ENCODE measurements at regions not wholly inside any gene's neighbourhood (a gene's known extent, or its start where the extent isn't known, plus 50 kb on each side); places are given as distances from the start of the nearest gene placed in this dataset.

DNA sequence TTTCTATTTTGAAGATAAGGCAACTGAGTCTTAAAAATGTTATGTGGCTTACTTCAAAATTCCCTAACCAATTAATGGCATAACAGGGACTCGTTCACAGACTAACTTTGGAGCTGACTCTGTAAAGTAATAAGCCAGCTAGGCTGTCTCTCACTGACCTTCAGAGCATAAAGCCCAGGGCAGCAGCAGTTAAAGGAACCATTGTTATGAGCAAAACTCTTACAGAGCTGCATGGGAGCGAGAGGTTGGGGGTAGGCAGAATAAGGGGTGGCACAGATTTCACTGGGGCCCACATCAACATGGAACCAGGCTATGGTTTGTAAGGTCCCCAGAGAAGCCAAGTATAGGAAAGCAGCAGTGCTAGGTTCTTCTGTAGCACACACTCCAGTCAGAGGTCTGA is 637.8 kb downstream of the RFPL4B start:
- no peak for TF ChIP-seq CTCF (IDR thresholded peaks at IDR 0.05; ENCODE audit: insufficient read depth, low read depth, low read length, missing control alignments)
- DNase-seq (ENCODE audit: low read depth): no peak
- no peak overlapping the region for H3K4me3 ChIP-seq (ENCODE audit: low read depth, low read length)

GRCh38 chr6:112986321-112986720 is 639.2 kb downstream of the RFPL4B start:
- H3K4me3 ChIP-seq (ENCODE audit: low read depth, low read length): no peak overlapping the region
- DNase-seq (ENCODE audit: low read depth): no peak
- TF ChIP-seq CTCF (IDR thresholded peaks at IDR 0.05; ENCODE audit: insufficient read depth, low read depth, low read length, missing control alignments): no peak

- no peak for DNase-seq (ENCODE audit: low read depth)
- TF ChIP-seq CTCF (IDR thresholded peaks at IDR 0.05; ENCODE audit: insufficient read depth, low read depth, low read length, missing control alignments): no peak
- H3K4me3 ChIP-seq (ENCODE audit: low read depth, low read length): no peak overlapping the region
These were observed 641.6 kb downstream of the RFPL4B start for GRCh38 chr6:112988748-112989147.

DNA sequence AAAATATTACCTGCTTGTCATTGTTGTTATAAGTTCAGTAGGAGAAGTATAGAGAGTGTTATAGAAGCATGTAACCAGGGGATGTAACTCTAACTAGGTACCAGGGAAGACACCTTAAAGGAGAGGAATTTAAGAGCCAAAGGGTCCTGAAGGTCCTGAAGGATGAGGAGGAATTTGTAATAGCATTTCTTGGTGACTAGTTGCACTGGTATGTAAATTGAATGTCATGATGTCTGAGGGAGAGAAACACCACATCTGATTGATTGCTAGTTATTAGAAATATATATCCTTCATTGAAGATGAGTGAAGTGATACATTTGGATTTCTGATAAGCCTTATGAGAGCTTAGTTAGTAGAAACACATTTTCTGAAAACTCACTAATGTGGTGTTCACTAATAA is 643.8 kb downstream of the RFPL4B start:
- no peak for DNase-seq (ENCODE audit: low read depth)
- no peak for TF ChIP-seq CTCF (IDR thresholded peaks at IDR 0.05; ENCODE audit: insufficient read depth, low read depth, low read length, missing control alignments)

GRCh38 chr6:112991912-112992311 is 644.8 kb downstream of the RFPL4B start:
- TF ChIP-seq CTCF (IDR thresholded peaks at IDR 0.05; ENCODE audit: insufficient read depth, low read depth, low read length, missing control alignments): no peak
- no peak for DNase-seq (ENCODE audit: low read depth)
- no peak overlapping the region for H3K4me3 ChIP-seq (ENCODE audit: low read depth, low read length)

More for the DNA sequence above, 643.8 kb downstream of the RFPL4B start:
- H3K4me3 ChIP-seq (ENCODE audit: low read depth, low read length): no peak overlapping the region

GRCh38 chr6:112997421-112998085 is 650.4 kb downstream of the RFPL4B start:
- TF ChIP-seq CTCF (IDR thresholded peaks at IDR 0.05; ENCODE audit: insufficient read depth, low read depth, low read length, missing control alignments): no peak
- DNase-seq (ENCODE audit: low read depth): no peak
- no peak overlapping the region for H3K4me3 ChIP-seq (ENCODE audit: low read depth, low read length)

DNA sequence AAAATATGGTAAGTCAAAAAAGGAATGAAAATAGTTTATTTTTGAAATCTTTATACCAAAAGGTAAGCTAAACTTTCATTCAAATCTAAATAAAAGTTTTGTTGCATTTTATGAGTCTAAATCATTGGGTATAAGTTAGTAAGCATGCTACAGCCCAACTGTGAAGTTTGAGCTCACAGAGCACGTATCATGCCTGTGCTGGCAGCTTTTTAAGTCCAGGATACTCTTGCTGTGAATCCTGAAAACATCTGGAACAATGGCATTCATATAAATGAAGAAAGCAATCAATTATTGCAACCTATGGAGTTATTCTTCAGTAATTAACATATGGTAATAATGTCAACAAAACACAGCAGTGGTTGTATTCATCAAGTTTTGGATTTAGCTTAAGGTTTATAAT is 656.9 kb downstream of the RFPL4B start:
- no peak overlapping the region for H3K4me3 ChIP-seq (ENCODE audit: low read depth, low read length)
- no peak for TF ChIP-seq CTCF (IDR thresholded peaks at IDR 0.05; ENCODE audit: insufficient read depth, low read depth, low read length, missing control alignments)
- no peak for DNase-seq (ENCODE audit: low read depth)

Data from GM12865 (cell line).